ENCODE measurements at regions not wholly inside any gene's neighbourhood (a gene's known extent, or its start where the extent isn't known, plus 50 kb on each side); places are given as distances from the start of the nearest gene placed in this dataset.

DNA sequence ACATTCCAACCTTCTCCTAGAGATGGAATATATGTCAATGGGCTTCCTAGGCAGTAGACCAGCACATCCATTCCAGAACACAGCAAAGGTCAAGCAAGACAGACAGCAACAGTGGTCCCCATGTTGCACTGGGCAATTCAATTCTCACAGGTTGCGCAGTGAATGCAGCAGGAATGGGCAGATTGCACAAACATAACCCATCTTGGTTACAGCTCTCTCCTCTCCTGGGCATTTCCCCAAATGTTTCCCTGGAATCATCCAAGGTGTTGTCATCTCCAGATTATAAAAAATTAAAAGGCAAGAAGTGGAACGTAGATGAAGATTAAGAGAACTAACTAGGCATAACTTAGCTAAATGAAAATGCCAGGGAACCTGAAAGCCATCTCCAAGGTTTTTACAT is 265.8 kb upstream of the SLC14A2 start:
- Histone ChIP-seq H3K9me3 (ENCODE audit: insufficient read depth, low read depth, low read length) (no peaks in the 10 kb centered on the region), H3K4me3 (ENCODE audit: low read length) (no peak overlapping the region), H3K4me1 (ENCODE audit: insufficient read depth, low read length) (no peaks in the 10 kb centered on the region), H3K36me3 (ENCODE audit: insufficient read depth, low read length) (no peaks in the 10 kb centered on the region), H3K9ac (ENCODE audit: low read depth, low read length) (no peak overlapping the region), H3K27me3 (ENCODE audit: insufficient read depth, low read length) (no peaks in the 10 kb centered on the region), H3K27ac (ENCODE audit: low read depth, low read length) (no peak overlapping the region)
- 96% methylated on average over 2 of the region's 2 CpGs for WGBS

DNA sequence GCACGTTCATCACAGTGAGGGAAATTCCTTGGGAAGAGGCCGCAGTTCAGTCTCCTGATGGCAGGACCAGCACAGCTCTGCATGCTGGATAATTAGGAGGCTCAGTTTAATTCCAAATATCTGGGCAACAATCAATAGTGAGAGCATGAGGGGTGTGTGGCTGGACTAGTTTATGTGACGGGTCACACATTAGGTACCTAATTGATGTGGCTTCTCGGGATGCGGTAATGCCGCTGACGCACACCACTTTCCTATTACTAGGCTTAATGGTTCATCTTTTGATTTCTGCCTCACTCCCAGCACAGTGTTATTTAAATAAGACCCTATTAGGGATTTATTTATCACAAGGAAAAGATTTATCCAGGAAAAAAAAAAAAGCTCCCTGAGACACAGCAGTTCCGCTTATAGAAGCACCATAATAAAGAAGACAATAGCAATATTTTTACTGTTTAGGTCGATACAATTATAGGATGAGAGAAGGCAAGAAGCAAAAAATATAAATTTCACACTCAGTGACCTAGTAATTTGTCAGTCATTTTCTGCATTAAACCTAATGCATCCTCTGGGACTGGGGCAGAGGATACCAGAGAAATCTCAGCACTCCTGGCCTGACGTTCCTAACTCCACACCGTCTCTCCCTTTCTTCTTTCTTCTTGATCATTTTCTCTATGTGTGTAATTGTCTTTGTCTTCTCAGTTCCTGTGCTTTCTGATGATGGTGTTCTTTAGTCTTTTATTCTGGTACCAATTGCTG is 264.7 kb upstream of the SLC14A2 start:
- 98% methylated on average over 7 of the region's 11 CpGs for WGBS
- Histone ChIP-seq H3K4me1 (ENCODE audit: insufficient read depth, low read length) (no peaks in the 10 kb centered on the region), H3K36me3 (ENCODE audit: insufficient read depth, low read length) (no peaks in the 10 kb centered on the region), H3K9ac (ENCODE audit: low read depth, low read length) (no peak overlapping the region), H3K9me3 (ENCODE audit: insufficient read depth, low read depth, low read length) (no peaks in the 10 kb centered on the region), H3K27ac (ENCODE audit: low read depth, low read length) (no peak overlapping the region), H3K27me3 (ENCODE audit: insufficient read depth, low read length) (no peaks in the 10 kb centered on the region), H3K4me3 (ENCODE audit: low read length) (no peak overlapping the region)

DNA sequence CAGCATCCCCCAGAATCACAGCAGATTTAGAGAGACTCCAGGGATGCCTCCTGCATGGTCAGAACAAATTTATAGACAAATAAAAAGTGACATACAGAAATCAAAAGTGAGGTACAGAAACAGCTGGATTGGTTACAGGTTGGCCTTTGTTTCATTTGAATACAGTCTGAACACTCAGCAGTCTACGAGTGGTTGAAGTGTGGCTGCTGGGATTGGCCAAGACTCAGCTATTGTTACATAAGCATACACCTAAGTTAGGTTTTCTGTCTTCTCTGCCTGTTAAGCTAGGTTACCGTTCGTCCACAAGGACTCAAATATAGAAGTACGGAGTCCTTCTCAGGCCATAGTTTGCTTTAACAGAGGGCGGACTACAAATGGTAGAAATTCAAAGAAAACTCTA is 262.4 kb upstream of the SLC14A2 start:
- H3K9ac ChIP-seq (ENCODE audit: low read depth, low read length): no peak overlapping the region
- H3K9me3 ChIP-seq (ENCODE audit: insufficient read depth, low read depth, low read length): no peaks in the 10 kb centered on the region
- H3K27ac ChIP-seq (ENCODE audit: low read depth, low read length): no peak overlapping the region
- H3K27me3 ChIP-seq (ENCODE audit: insufficient read depth, low read length): no peaks in the 10 kb centered on the region
- no peaks in the 10 kb centered on the region for H3K4me1 ChIP-seq (ENCODE audit: insufficient read depth, low read length)
- no peak overlapping the region for H3K4me3 ChIP-seq (ENCODE audit: low read length)
- WGBS: 96% methylated on average over 5 of the region's 5 CpGs
- H3K36me3 ChIP-seq (ENCODE audit: insufficient read depth, low read length): no peaks in the 10 kb centered on the region

DNA sequence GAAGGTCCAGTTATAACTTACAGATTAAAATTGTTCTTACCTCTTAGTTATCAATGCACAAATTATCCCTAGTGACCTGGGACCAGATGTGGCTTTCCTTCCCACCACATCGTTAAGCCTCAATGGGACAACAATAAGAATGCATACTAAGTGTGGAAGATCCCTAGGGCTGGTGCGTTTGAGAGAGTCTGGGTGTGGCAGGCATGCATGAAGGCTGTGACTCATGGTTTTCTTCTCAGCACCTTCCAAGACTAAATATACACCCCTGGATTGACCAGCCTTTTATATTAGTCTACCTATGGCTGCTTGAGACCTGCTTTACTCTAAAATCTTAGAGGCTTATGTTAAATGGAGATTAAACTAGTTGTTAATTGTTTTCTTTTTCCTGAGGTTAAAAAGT is 261.7 kb upstream of the SLC14A2 start:
- H3K36me3 ChIP-seq (ENCODE audit: insufficient read depth, low read length): no peaks in the 10 kb centered on the region
- no peak overlapping the region for H3K27ac ChIP-seq (ENCODE audit: low read depth, low read length)
- H3K9me3 ChIP-seq (ENCODE audit: insufficient read depth, low read depth, low read length): no peaks in the 10 kb centered on the region
- no peak overlapping the region for H3K4me3 ChIP-seq (ENCODE audit: low read length)
- no peak overlapping the region for H3K9ac ChIP-seq (ENCODE audit: low read depth, low read length)
- H3K27me3 ChIP-seq (ENCODE audit: insufficient read depth, low read length): no peaks in the 10 kb centered on the region
- whole genome bisulfite sequencing: 60% methylated on average over 2 of the region's 2 CpGs
- H3K4me1 ChIP-seq (ENCODE audit: insufficient read depth, low read length): no peaks in the 10 kb centered on the region

DNA sequence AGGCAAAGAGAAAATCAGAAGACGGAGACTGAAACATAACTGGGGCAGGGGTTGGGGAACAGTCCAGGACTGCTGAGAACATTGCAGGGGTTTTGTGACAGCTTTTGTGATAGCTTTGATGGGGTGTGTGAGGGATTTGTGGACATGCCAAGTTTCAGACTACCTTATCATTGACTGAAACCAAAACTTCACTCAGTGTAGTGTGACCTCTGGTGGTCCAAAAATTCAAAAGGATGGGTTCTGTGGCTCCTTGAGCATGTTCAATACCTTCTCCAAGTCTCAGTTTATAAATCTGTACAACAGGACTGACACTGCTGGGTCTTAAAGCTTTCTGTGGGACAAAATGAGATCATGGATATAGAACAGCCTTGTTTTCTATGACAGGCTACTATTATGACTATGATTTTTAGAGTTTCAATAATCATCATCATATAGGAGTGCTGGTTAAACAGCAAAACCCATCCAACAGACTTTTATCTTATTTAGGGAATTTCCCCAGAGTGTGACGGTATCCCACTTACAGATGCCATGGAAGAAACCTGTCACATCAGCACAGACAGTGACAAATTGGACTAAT is 259.2 kb upstream of the SLC14A2 start:
- H3K9me3 ChIP-seq (ENCODE audit: insufficient read depth, low read depth, low read length): no peaks in the 10 kb centered on the region
- no peak overlapping the region for H3K4me3 ChIP-seq (ENCODE audit: low read length)
- no peaks in the 10 kb centered on the region for H3K36me3 ChIP-seq (ENCODE audit: insufficient read depth, low read length)
- H3K27me3 ChIP-seq (ENCODE audit: insufficient read depth, low read length): no peaks in the 10 kb centered on the region
- H3K9ac ChIP-seq (ENCODE audit: low read depth, low read length): no peak overlapping the region
- 96% methylated on average over 2 of the region's 2 CpGs for WGBS
- no peaks in the 10 kb centered on the region for H3K4me1 ChIP-seq (ENCODE audit: insufficient read depth, low read length)
- H3K27ac ChIP-seq (ENCODE audit: low read depth, low read length): no peak overlapping the region

DNA sequence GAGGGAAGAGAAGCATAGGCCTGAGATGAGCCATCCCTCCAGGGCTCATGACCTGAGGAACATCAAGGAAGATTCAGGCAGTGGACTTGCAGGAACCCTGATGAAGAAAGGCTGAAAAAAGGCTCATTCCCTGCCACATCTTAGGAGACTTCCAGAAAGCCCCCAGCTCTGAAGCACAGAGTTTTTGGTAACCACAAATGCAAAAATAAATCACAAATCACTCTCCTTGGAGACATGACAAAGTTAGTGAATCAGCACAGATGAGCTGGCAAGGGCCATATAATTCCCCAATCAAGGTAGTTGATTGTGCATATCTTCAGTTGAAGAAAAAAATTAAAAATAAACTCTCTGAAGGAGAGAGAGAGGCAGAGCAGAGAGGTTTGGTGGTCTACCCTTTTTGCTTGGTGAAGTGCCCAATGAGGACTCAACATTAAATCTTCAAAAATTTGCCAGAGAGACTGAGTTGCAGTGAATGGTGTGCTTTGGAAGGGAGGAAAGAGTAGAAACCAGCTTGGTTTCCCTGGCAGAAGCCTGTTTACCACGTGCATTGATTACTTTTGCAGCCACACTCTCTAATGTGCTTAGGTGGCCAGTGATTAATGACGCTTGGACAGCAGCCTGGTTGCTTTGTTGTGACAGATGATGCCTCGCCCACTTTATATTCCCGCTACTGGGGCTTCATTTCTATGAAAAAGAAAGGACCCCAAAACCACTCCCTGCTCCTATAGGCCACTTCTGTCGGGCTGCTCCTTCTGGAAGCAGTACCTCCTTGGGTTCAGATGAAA is 257.4 kb upstream of the SLC14A2 start:
- no peaks in the 10 kb centered on the region for H3K4me1 ChIP-seq (ENCODE audit: insufficient read depth, low read length)
- no peaks in the 10 kb centered on the region for H3K27me3 ChIP-seq (ENCODE audit: insufficient read depth, low read length)
- H3K9me3 ChIP-seq (ENCODE audit: insufficient read depth, low read depth, low read length): no peaks in the 10 kb centered on the region
- H3K36me3 ChIP-seq (ENCODE audit: insufficient read depth, low read length): no peaks in the 10 kb centered on the region
- no peak overlapping the region for H3K4me3 ChIP-seq (ENCODE audit: low read length)
- 92% methylated on average over 5 of the region's 5 CpGs for WGBS
- no peak overlapping the region for H3K9ac ChIP-seq (ENCODE audit: low read depth, low read length)
- H3K27ac ChIP-seq (ENCODE audit: low read depth, low read length): no peak overlapping the region

DNA sequence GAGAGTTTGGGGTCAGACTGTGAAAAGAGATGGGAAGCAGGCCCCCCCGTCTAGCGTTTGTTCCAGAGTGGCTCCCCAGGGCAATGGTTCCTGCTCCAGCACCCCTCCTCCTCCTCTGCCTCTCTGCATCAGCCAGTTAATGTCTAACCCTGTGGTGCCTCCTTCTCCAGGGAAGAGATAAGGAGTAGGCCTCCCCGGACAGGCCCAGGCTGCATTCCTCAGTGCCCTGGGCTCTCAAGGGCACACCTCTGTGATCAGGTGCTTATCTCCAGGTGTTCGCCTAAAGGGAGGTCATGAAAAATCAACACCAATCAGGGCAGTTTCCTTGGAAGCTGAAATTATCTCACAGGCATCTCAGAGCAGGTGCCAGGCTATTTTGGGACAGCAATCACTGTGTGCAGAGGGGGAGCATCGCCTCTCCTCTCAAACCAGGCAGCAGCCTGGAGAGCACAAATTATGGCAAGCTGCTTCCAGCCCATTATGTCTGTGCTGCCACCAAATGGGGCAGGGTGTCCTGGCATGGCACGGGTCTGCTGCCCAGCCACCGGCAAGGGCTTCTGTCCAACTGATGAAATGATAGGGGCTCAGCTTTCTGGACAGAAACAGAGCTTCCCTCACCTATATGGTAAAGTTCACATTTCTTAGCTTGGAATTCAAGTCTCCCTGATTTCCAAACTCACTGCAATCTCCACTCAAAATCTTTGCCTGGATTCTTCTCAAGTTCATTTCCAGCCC is 255.8 kb upstream of the SLC14A2 start:
- no peak overlapping the region for H3K4me3 ChIP-seq (ENCODE audit: low read length)
- 83% methylated on average over 7 of the region's 7 CpGs for WGBS
- H3K9me3 ChIP-seq (ENCODE audit: insufficient read depth, low read depth, low read length): no peaks in the 10 kb centered on the region
- no peak overlapping the region for H3K9ac ChIP-seq (ENCODE audit: low read depth, low read length)
- H3K4me1 ChIP-seq (ENCODE audit: insufficient read depth, low read length): no peaks in the 10 kb centered on the region
- no peak overlapping the region for H3K27ac ChIP-seq (ENCODE audit: low read depth, low read length)
- no peaks in the 10 kb centered on the region for H3K36me3 ChIP-seq (ENCODE audit: insufficient read depth, low read length)
- no peaks in the 10 kb centered on the region for H3K27me3 ChIP-seq (ENCODE audit: insufficient read depth, low read length)

DNA sequence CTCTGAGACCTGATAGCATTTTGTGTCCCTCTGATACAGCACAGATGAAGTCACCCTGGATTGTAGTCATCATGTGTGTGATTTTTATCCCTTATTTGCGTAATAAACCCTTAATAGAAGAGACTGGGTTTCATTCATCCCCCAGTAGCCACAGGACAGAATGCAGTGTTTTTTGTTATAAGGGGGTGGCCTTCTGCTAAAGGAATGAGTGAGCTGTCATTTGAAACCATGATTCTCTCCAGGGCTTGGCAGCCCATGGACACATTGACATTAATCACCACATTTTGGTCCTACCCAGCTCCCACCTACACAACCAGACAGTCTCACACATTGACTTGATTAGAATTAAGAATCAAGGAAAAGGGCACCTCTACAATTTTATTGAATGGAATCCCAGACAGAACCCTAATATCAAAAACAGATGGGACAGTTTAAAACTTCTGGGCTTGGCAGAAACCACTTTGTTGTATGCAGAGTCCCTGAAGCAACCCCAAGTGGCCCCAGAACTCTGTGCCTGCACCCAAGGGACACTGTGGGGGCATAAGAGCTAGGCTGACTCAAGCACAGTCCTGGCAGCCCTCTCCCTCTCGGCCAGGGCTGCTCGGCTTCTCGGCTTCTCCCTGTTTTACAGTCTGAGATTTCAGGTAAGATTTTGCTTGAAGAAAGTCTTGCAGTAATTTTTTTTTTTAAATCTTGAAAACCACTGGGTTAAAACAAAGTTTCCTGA is 254.0 kb upstream of the SLC14A2 start:
- Histone ChIP-seq H3K27me3 (ENCODE audit: insufficient read depth, low read length) (no peaks in the 10 kb centered on the region), H3K4me1 (ENCODE audit: insufficient read depth, low read length) (no peaks in the 10 kb centered on the region), H3K9ac (ENCODE audit: low read depth, low read length) (no peak overlapping the region), H3K36me3 (ENCODE audit: insufficient read depth, low read length) (no peaks in the 10 kb centered on the region), H3K4me3 (ENCODE audit: low read length) (no peak overlapping the region), H3K27ac (ENCODE audit: low read depth, low read length) (no peak overlapping the region), H3K9me3 (ENCODE audit: insufficient read depth, low read depth, low read length) (no peaks in the 10 kb centered on the region)
- 95% methylated on average over 4 of the region's 4 CpGs for WGBS

DNA sequence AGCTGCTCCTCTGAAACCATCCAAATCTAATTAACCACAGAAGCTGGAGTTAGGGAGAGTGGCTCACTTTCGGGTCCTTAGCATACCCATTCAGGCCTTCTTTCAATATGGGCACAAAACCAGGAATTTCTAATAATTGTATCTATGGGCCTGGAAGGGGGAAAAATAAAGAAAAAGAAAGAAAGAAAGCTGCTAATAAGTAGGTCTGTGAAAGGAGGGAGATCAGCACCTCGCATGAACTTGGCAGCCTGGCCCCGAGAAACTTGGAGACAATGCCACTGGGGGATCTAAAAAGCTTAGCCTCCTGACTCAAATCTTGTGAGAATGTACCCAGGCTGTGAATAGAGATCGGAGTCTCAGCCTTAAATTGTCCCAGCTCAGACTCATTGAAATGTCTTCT is 252.1 kb upstream of the SLC14A2 start:
- no peak overlapping the region for H3K9ac ChIP-seq (ENCODE audit: low read depth, low read length)
- 91% methylated on average over 3 of the region's 4 CpGs for WGBS
- H3K27me3 ChIP-seq (ENCODE audit: insufficient read depth, low read length): no peaks in the 10 kb centered on the region
- H3K4me1 ChIP-seq (ENCODE audit: insufficient read depth, low read length): no peaks in the 10 kb centered on the region
- H3K36me3 ChIP-seq (ENCODE audit: insufficient read depth, low read length): no peaks in the 10 kb centered on the region
- no peaks in the 10 kb centered on the region for H3K9me3 ChIP-seq (ENCODE audit: insufficient read depth, low read depth, low read length)
- no peak overlapping the region for H3K27ac ChIP-seq (ENCODE audit: low read depth, low read length)
- no peak overlapping the region for H3K4me3 ChIP-seq (ENCODE audit: low read length)

DNA sequence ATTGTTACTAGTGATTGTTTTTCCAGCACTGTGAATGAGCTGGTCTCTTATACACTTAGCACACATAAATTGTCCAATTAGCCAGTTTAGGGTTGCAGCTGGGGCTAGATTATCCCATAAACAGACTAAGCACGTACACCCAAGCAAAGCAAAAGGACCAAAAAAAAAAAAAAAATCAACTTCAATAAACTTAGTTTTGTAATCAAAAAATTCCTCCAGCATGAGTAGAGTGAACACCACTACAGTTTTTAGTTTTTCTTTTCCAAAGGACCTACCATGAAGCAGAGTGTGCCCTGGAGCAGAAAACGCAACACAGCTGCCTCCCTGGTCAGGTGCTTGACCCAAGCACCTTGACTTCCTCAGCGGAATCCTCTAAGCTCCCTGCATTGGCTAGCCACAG is 249.4 kb upstream of the SLC14A2 start:
- 0 out of 2 replicates have a peak, but pooled peaks cover 3% of the 10 kb centered on the region for H3K4me1 ChIP-seq (ENCODE audit: insufficient read depth, low read length)
- no peaks in the 10 kb centered on the region for H3K9me3 ChIP-seq (ENCODE audit: insufficient read depth, low read depth, low read length)
- no peaks in the 10 kb centered on the region for H3K27me3 ChIP-seq (ENCODE audit: insufficient read depth, low read length)
- no peak overlapping the region for H3K4me3 ChIP-seq (ENCODE audit: low read length)
- H3K36me3 ChIP-seq (ENCODE audit: insufficient read depth, low read length): no peaks in the 10 kb centered on the region
- 74% methylated on average over 3 of the region's 3 CpGs for WGBS
- H3K9ac ChIP-seq (ENCODE audit: low read depth, low read length): no peak overlapping the region
- H3K27ac ChIP-seq (ENCODE audit: low read depth, low read length): no peak overlapping the region
